ENCODE measurements at regions not wholly inside any gene's neighbourhood (a gene's known extent, or its start where the extent isn't known, plus 50 kb on each side); places are given as distances from the start of the nearest gene placed in this dataset.

GRCh38 chr4:59969909-59970308 lies 1230.2 kb upstream of the ADGRL3 start:
- H3K4me3 ChIP-seq (ENCODE audit: low read length) = no peak overlapping the region
- no peak overlapping the region for H3K27ac ChIP-seq (ENCODE audit: low read length)
- no peaks in the 10 kb centered on the region for H3K9me3 ChIP-seq (ENCODE audit: control insufficient read depth, low read length)
- DNase-seq (no peak), ATAC-seq (peak in 1 of 2 donors; percentile 36)
- intact Hi-C loops (cut with DNase I) = no loop called here
- no peaks in the 10 kb centered on the region for H3K27me3 ChIP-seq (ENCODE audit: control insufficient read depth, insufficient read depth)
- 73% methylated on average over 3 of the region's 3 CpGs for WGBS
- H3K4me1 ChIP-seq (ENCODE audit: control insufficient read depth, insufficient read depth, low read length) = no peaks in the 10 kb centered on the region

- no peak overlapping the region for H3K4me3 ChIP-seq (ENCODE audit: low read length)
- H3K4me1 ChIP-seq (ENCODE audit: control insufficient read depth, insufficient read depth, low read length) = no peaks in the 10 kb centered on the region
- 89% methylated on average over 3 of the region's 3 CpGs for WGBS
- intact Hi-C loops (cut with DNase I) = no loop called here
- no peak overlapping the region for H3K27ac ChIP-seq (ENCODE audit: low read length)
- H3K27me3 ChIP-seq (ENCODE audit: control insufficient read depth, insufficient read depth) = no peaks in the 10 kb centered on the region
- ATAC-seq (no peak), DNase-seq (no peak)
- H3K9me3 ChIP-seq (ENCODE audit: control insufficient read depth, low read length) = no peaks in the 10 kb centered on the region
Observed at GRCh38 chr4:59971952-59972351, 1228.2 kb upstream of the ADGRL3 start.

GRCh38 chr4:59973492-59973891 lies 1226.6 kb upstream of the ADGRL3 start:
- H3K27ac ChIP-seq (ENCODE audit: low read length) = no peak overlapping the region
- H3K27me3 ChIP-seq (ENCODE audit: control insufficient read depth, insufficient read depth) = no peaks in the 10 kb centered on the region
- H3K4me1 ChIP-seq (ENCODE audit: control insufficient read depth, insufficient read depth, low read length) = no peaks in the 10 kb centered on the region
- intact Hi-C loops (cut with DNase I) = no loop called here
- DNase-seq (no peak), ATAC-seq (no peak)
- WGBS = 66% methylated on average over 1 of the region's 1 CpG
- no peaks in the 10 kb centered on the region for H3K9me3 ChIP-seq (ENCODE audit: control insufficient read depth, low read length)
- H3K4me3 ChIP-seq (ENCODE audit: low read length) = no peak overlapping the region

- no peaks in the 10 kb centered on the region for H3K9me3 ChIP-seq (ENCODE audit: control insufficient read depth, low read length)
- intact Hi-C loops (cut with DNase I) = no loop called here
- H3K27ac ChIP-seq (ENCODE audit: low read length) = no peak overlapping the region
- H3K4me3 ChIP-seq (ENCODE audit: low read length) = no peak overlapping the region
- H3K4me1 ChIP-seq (ENCODE audit: control insufficient read depth, insufficient read depth, low read length) = no peaks in the 10 kb centered on the region
- DNase-seq (no peak), ATAC-seq (no peak)
- 61% methylated on average over 1 of the region's 1 CpG for WGBS
- no peaks in the 10 kb centered on the region for H3K27me3 ChIP-seq (ENCODE audit: control insufficient read depth, insufficient read depth)
Observed at GRCh38 chr4:59979061-59979460, 1221.1 kb upstream of the ADGRL3 start.

GRCh38 chr4:59983852-59984251 lies 1216.3 kb upstream of the ADGRL3 start:
- Histone ChIP-seq H3K4me3 (ENCODE audit: low read length) (no peak overlapping the region), H3K27me3 (ENCODE audit: control insufficient read depth, insufficient read depth) (no peaks in the 10 kb centered on the region), H3K4me1 (ENCODE audit: control insufficient read depth, insufficient read depth, low read length) (no peaks in the 10 kb centered on the region), H3K9me3 (ENCODE audit: control insufficient read depth, low read length) (no peaks in the 10 kb centered on the region), H3K27ac (ENCODE audit: low read length) (no peak overlapping the region)
- DNase-seq (no peak), ATAC-seq (no peak)
- intact Hi-C loops (cut with DNase I) = no loop called here
- WGBS = 49% methylated on average over 1 of the region's 1 CpG

GRCh38 chr4:59987289-59987688 lies 1212.8 kb upstream of the ADGRL3 start:
- no peaks in the 10 kb centered on the region for H3K9me3 ChIP-seq (ENCODE audit: control insufficient read depth, low read length)
- no peak overlapping the region for H3K4me3 ChIP-seq (ENCODE audit: low read length)
- 82% methylated on average over 1 of the region's 1 CpG for WGBS
- intact Hi-C loops (cut with DNase I) = no loop called here
- ATAC-seq (no peak), DNase-seq (no peak)
- H3K4me1 ChIP-seq (ENCODE audit: control insufficient read depth, insufficient read depth, low read length) = no peaks in the 10 kb centered on the region
- no peaks in the 10 kb centered on the region for H3K27me3 ChIP-seq (ENCODE audit: control insufficient read depth, insufficient read depth)
- no peak overlapping the region for H3K27ac ChIP-seq (ENCODE audit: low read length)

GRCh38 chr4:59994118-59994517 lies 1206.0 kb upstream of the ADGRL3 start:
- no peak overlapping the region for H3K4me3 ChIP-seq (ENCODE audit: low read length)
- DNase-seq (no peak), ATAC-seq (no peak)
- no peak overlapping the region for H3K27ac ChIP-seq (ENCODE audit: low read length)
- H3K4me1 ChIP-seq (ENCODE audit: control insufficient read depth, insufficient read depth, low read length) = no peaks in the 10 kb centered on the region
- 49% methylated on average over 1 of the region's 1 CpG for WGBS
- intact Hi-C loops (cut with DNase I) = no loop called here
- H3K27me3 ChIP-seq (ENCODE audit: control insufficient read depth, insufficient read depth) = no peaks in the 10 kb centered on the region
- no peaks in the 10 kb centered on the region for H3K9me3 ChIP-seq (ENCODE audit: control insufficient read depth, low read length)

- DNase-seq = no peak
- intact Hi-C loops (cut with DNase I) = no loop called here
- Histone ChIP-seq H3K9me3 (ENCODE audit: control insufficient read depth, low read length) (no peaks in the 10 kb centered on the region), H3K27me3 (ENCODE audit: control insufficient read depth, insufficient read depth) (no peaks in the 10 kb centered on the region), H3K4me1 (ENCODE audit: control insufficient read depth, insufficient read depth, low read length) (no peaks in the 10 kb centered on the region), H3K4me3 (ENCODE audit: low read length) (no peak overlapping the region), H3K27ac (ENCODE audit: low read length) (no peak overlapping the region)
- ATAC-seq = no peak
- 63% methylated on average over 3 of the region's 3 CpGs for WGBS
Observed at GRCh38 chr4:60002603-60003337, 1197.4 kb upstream of the ADGRL3 start.

- Histone ChIP-seq H3K4me1 (ENCODE audit: control insufficient read depth, insufficient read depth, low read length) (no peaks in the 10 kb centered on the region), H3K9me3 (ENCODE audit: control insufficient read depth, low read length) (no peaks in the 10 kb centered on the region), H3K27ac (ENCODE audit: low read length) (no peak overlapping the region), H3K27me3 (ENCODE audit: control insufficient read depth, insufficient read depth) (no peaks in the 10 kb centered on the region), H3K4me3 (ENCODE audit: low read length) (no peak overlapping the region)
- intact Hi-C loops (cut with DNase I) = no loop called here
- ATAC-seq = no peak
- WGBS = 77% methylated on average over 2 of the region's 2 CpGs
- no peak for DNase-seq
Observed at GRCh38 chr4:60013464-60014184, 1186.5 kb upstream of the ADGRL3 start.

- 47% methylated on average over 1 of the region's 1 CpG for WGBS
- Histone ChIP-seq H3K4me3 (ENCODE audit: low read length) (no peak overlapping the region), H3K27ac (ENCODE audit: low read length) (no peak overlapping the region), H3K9me3 (ENCODE audit: control insufficient read depth, low read length) (no peaks in the 10 kb centered on the region), H3K27me3 (ENCODE audit: control insufficient read depth, insufficient read depth) (no peaks in the 10 kb centered on the region), H3K4me1 (ENCODE audit: control insufficient read depth, insufficient read depth, low read length) (no peaks in the 10 kb centered on the region)
- no peak for DNase-seq
- no peak for ATAC-seq
- intact Hi-C loops (cut with DNase I) = no loop called here
Observed at GRCh38 chr4:60016971-60017370, 1183.2 kb upstream of the ADGRL3 start.

- Histone ChIP-seq H3K4me3 (ENCODE audit: low read length) (no peak overlapping the region), H3K27ac (ENCODE audit: low read length) (no peak overlapping the region), H3K4me1 (ENCODE audit: control insufficient read depth, insufficient read depth, low read length) (no peaks in the 10 kb centered on the region), H3K9me3 (ENCODE audit: control insufficient read depth, low read length) (no peaks in the 10 kb centered on the region), H3K27me3 (ENCODE audit: control insufficient read depth, insufficient read depth) (no peaks in the 10 kb centered on the region)
- no peak for DNase-seq
- no peak for ATAC-seq
- intact Hi-C loops (cut with DNase I) = no loop called here
- 85% methylated on average over 2 of the region's 2 CpGs for WGBS
Observed at GRCh38 chr4:60019180-60019579, 1180.9 kb upstream of the ADGRL3 start.
